ENCODE measurements at regions not wholly inside any gene's neighbourhood (a gene's known extent, or its start where the extent isn't known, plus 50 kb on each side); places are given as distances from the start of the nearest gene placed in this dataset.

DNA sequence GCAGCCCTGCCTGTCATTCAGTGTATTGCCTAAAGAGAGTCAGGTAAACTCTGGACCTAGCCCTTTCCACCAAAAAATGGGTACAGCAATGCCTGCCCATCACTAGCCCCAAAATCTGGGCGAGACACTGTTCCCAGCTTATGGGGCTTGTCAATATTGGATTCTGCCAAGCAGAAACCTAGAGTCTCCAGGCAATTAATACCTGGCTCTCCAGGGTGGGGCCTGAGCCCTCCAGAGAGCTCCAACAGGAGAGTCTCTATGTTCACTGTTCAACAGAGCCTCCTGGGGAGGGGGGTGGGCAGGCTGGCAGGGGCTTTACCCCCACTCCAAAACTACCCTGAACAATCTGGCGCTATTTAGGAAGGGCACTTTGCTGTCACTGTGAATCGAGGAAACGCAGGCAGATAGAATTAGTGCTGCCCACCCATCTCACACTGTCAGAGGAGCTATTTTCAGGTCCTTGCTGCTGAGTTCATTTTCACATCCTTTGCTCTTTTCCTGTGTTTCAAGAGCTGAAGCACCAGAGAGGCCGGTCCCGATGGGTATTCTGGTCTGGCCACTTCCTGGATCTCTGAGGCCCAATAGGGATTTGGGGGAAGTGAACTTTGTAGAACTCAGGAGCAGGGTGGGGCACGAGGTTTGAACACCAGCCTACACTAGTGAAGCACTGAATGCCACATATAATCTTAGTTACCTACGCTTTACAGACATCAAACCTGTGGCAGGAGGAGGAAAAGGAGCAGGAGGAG lies 121.8 kb downstream of the C5orf15 start:
- H3K36me3 Mint-ChIP-seq: no peaks in the 10 kb centered on the region
- no peaks in the 10 kb centered on the region for H3K9me3 Mint-ChIP-seq
- peak overlapping the region in 7 of 8 donors; percentile 30 to 90 (median 74) for H3K4me3 Mint-ChIP-seq
- H3K4me1 Mint-ChIP-seq: peaks cover 26 to 50% (median 49%) of the 10 kb centered on the region in 3 donors
- DNase-seq (no peak), ATAC-seq (ENCODE audit: low read depth in 2 of 2) (peak in 1 of 2 donors; percentile 51)
- no peaks in the 10 kb centered on the region for H3K27me3 Mint-ChIP-seq
- peak overlapping the region; percentile 21 to 94 (median 85) for H3K27ac Mint-ChIP-seq

DNA sequence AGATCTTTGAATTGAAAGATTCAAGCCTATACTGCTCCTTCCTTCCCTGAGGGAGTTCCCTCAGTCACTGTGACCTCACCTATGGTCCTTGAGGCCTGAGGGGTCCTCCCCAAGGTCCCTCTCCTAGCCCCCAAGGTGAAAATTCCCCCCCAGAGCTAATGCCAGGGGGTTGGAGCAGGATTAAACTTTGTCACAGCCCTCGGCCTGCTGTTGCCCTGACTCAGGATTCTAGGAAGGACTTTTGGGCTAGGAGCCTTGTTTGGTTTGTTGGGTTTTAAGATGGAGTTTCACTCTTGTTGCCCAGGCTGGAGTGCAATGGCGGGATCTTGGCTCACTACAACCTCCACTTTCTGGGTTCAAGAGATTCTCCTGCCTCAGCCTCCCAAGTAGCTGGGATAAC lies 123.2 kb downstream of the C5orf15 start:
- no peaks in the 10 kb centered on the region for H3K9me3 Mint-ChIP-seq
- no peaks in the 10 kb centered on the region for H3K27me3 Mint-ChIP-seq
- no peak overlapping the region for H3K27ac Mint-ChIP-seq
- no peak overlapping the region for H3K4me3 Mint-ChIP-seq
- DNase-seq: no peak
- peaks cover 26 to 44% (median 42%) of the 10 kb centered on the region in 3 donors for H3K4me1 Mint-ChIP-seq
- H3K36me3 Mint-ChIP-seq: no peaks in the 10 kb centered on the region
- no peak for ATAC-seq (ENCODE audit: low read depth in 2 of 2)

DNA sequence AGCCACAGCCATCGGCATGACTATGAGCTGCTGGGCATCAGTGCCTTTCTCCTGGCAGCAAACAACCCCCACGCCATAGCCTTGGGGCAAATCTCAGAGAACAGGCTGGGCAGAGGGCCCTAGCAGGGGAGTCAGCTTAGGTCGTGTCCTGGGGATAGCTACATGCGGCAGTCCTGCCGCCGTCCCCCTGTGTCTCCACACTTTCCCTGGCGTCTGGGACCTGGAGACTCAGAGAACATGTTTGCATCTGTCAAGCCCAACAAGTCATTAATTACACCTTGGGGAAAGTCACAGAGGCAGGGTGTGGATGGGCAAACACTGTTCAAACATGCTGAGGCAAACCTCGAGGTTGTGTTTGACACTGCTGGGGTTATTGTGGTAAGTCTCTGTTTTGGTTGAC lies 123.6 kb downstream of the C5orf15 start:
- no peak for DNase-seq

DNA sequence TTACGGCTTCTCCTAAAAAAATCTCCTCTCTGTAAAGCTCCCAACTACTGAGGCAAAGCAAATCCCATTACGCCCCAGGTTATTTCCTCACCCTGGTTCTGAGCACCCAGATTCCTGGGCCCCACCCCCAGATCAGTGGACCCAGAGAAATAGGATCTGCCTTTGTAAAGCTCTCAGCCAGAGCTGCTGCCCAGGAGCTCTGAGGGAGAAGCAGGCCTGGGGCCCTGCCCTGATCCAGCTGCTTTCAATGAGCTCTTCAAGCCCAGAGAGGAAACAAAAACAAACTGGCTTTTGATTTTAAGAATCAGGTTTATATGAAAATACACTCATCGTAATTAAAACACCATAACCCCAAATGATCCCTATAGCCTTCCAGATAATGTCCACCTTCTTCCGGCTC lies 124.5 kb downstream of the C5orf15 start:
- Mint-ChIP-seq H3K27ac (peak overlapping the region in 2 of 6 donors; percentile 30 to 48), H3K4me1 (peaks cover 29 to 31% (median 30%) of the 10 kb centered on the region in 3 donors), H3K27me3 (no peaks in the 10 kb centered on the region), H3K36me3 (no peaks in the 10 kb centered on the region), H3K9me3 (no peaks in the 10 kb centered on the region), H3K4me3 (no peak overlapping the region)
- DNase-seq (no peak), ATAC-seq (ENCODE audit: low read depth in 2 of 2) (no peak)

More for the DNA sequence above, 123.6 kb downstream of the C5orf15 start:
- H3K9me3 Mint-ChIP-seq: no peaks in the 10 kb centered on the region
- no peak overlapping the region for H3K4me3 Mint-ChIP-seq
- no peaks in the 10 kb centered on the region for H3K36me3 Mint-ChIP-seq
- no peak for ATAC-seq (ENCODE audit: low read depth in 2 of 2)
- H3K27ac Mint-ChIP-seq: no peak overlapping the region
- no peaks in the 10 kb centered on the region for H3K27me3 Mint-ChIP-seq
- peaks cover 29 to 40% (median 38%) of the 10 kb centered on the region in 3 donors for H3K4me1 Mint-ChIP-seq

DNA sequence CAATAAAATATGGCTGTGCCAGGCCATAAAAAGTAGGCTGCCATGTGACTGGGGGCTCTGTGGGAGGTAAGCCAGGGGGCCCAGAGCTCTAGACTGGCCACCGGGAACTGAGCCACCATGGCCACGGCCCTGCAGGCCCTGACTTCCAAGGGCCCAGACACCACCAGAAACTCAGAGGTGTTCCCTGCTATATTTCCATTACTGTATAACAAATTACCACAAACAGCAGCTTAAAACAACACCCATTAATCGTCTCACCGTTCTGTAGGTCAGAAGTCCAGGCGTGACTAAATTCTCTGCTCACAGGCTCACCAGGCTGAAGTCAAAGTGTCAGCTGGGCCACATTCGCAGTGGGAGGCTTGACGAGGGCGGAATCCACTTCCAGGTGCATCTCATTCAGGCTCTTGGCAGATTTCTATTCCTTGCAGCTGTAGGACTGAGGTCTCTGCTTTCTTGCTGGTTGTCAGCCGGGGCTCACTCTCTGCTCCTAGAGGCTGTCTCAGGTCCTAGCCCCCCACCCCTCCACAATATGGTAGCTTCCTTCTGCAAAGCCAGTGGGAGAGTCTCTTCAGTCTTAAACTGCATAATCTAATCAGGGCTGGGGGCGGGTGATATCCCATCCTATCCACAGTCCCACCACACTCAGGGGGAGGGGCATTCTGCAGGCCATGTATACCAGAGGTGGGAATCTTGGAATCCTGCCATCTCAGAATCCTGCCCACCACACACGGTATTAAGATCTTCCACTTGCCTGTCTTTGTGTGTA lies 125.4 kb downstream of the C5orf15 start:
- ATAC-seq (ENCODE audit: low read depth in 2 of 2) (no peak), DNase-seq (no peak)

DNA sequence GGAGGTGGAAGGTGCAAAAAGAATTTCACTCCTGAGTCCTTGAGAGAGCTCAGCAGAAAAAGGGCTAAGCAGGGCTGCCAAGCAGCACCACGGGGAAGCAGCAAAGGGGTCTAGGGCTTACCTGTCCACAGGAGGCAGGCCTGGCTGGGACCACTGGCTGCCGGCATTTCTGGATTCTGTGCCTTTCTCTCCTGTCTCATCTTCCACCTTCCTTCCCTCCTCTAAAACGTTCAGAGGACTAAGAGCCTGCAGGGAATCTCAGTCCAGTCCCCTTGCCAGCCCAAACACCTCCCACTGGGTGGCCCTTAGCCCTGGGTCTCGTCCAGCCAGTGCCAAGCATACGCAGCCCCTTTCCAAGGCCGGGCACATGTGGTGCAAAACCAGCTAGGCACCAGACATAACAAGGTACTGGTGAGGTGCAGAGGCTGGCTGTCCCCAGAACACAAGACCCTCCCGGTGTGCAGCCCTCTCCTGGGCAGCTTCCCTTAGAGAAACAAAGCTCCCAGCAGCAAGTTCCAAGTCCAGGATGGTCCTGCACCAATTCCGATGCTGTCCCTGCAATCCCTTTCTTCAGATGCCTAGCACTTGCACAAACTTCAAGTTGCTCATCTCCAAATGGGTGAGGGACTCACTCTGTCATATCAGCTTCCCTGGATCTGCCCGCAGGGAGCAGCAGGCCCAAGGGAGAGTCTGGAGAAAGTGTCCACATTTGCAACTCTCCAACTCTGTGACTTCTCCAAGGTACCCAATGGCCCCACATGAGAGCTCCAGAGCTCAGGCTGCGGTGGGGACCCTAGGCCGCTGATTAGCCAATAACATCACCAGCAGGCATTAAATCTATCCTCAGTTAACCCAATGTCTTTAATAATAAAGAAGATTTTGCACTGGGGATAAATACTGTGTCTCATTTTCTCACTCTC lies 126.3 kb downstream of the C5orf15 start:
- Mint-ChIP-seq H3K9me3 (peaks cover 0 to 3% (median 0%) of the 10 kb centered on the region in 7 donors), H3K27ac (peak overlapping the region in 2 of 6 donors; percentile 15 to 47), H3K27me3 (no peaks in the 10 kb centered on the region), H3K4me3 (no peak overlapping the region), H3K36me3 (no peaks in the 10 kb centered on the region), H3K4me1 (peaks cover 11 to 14% (median 12%) of the 10 kb centered on the region in 3 donors)
- DNase-seq: no peak
- ATAC-seq (ENCODE audit: low read depth in 2 of 2): no peak

More for the DNA sequence above, 125.4 kb downstream of the C5orf15 start:
- H3K27ac Mint-ChIP-seq: peak overlapping the region in 2 of 6 donors; percentile 70 to 78
- H3K9me3 Mint-ChIP-seq: no peaks in the 10 kb centered on the region
- H3K27me3 Mint-ChIP-seq: no peaks in the 10 kb centered on the region
- H3K36me3 Mint-ChIP-seq: no peaks in the 10 kb centered on the region
- H3K4me3 Mint-ChIP-seq: no peak overlapping the region
- peaks cover 20 to 23% (median 22%) of the 10 kb centered on the region in 3 donors for H3K4me1 Mint-ChIP-seq

DNA sequence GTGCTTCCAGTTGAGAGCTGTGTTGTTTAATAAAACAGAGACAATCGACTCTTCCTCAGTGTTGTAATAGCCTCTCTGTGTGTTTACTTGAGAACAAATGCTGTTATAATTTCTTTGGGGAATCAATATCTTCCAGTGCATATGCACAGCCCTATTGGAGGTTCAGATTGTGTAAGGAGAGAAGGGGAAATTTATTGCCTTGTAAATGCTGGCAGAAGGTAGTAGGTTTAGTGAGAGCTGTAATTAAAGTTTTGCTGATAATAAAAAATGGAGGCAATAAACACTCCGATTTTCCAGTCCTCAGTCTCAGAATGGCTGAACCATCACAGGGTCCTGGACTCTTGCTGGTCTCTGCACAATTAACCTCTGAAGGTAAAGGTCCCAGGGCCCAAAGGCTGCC lies 128.3 kb downstream of the C5orf15 start:
- Mint-ChIP-seq H3K27ac (peak overlapping the region in 1 of 6 donors; percentile 64), H3K4me3 (no peak overlapping the region), H3K27me3 (no peaks in the 10 kb centered on the region), H3K36me3 (peaks cover 0 to 10% of the 10 kb centered on the region in 2 donors), H3K9me3 (peaks cover 0 to 21% (median 9%) of the 10 kb centered on the region in 7 donors), H3K4me1 (peaks cover 0 to 4% (median 0%) of the 10 kb centered on the region in 3 donors)
- ATAC-seq (ENCODE audit: low read depth in 2 of 2) (no peak), DNase-seq (no peak)

DNA sequence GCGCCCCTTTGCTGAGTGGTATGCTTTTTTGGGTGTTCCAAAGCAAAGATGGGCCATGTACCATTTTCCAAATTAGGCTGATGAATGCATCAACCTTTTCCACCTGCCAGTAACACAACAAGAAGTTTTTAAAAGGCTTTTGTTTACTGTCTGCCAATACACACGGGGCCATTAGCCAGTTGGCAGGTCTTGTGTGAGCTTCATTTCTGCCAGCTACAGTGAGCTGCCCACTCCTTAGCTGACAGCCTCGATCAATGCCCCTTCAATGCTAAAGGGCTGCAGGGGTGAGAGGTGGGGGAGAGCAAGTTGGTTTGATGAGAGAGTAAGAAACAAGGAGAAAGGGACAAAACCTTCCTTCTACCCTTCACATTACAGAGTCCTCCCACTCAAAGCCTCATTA lies 128.7 kb downstream of the C5orf15 start:
- Mint-ChIP-seq H3K27ac (no peak overlapping the region), H3K27me3 (no peaks in the 10 kb centered on the region), H3K9me3 (peaks cover 0 to 24% (median 9%) of the 10 kb centered on the region in 7 donors), H3K4me3 (no peak overlapping the region), H3K36me3 (peaks cover 0 to 10% of the 10 kb centered on the region in 2 donors), H3K4me1 (peaks cover 0 to 4% (median 0%) of the 10 kb centered on the region in 3 donors)
- ATAC-seq (ENCODE audit: low read depth in 2 of 2): no peak
- no peak for DNase-seq

DNA sequence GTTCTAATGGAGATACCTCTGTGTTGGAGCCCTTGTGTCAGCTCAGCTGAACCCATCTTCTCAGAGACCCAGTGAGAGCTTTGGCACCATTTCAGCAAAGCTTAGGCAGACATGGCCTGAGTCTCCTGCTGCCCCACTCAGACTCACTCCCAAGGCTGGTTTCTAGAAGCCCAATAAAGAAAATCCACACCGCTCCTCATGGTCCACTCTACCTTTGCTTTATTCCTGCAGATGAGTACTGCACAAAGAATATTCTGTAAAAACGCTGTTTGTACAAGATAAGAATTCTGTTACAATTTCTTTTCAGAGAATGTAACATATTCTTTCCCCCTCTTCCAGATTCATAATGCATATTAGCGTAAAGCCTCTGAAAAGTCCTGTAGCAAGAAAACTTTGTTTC lies 129.3 kb downstream of the C5orf15 start:
- ATAC-seq (ENCODE audit: low read depth in 2 of 2): no peak
- Mint-ChIP-seq H3K4me1 (peaks cover 0 to 4% (median 0%) of the 10 kb centered on the region in 3 donors), H3K9me3 (peaks cover 0 to 24% (median 9%) of the 10 kb centered on the region in 7 donors), H3K36me3 (peaks cover 0 to 10% of the 10 kb centered on the region in 2 donors), H3K27me3 (no peaks in the 10 kb centered on the region), H3K27ac (no peak overlapping the region), H3K4me3 (no peak overlapping the region)
- no peak for DNase-seq

DNA sequence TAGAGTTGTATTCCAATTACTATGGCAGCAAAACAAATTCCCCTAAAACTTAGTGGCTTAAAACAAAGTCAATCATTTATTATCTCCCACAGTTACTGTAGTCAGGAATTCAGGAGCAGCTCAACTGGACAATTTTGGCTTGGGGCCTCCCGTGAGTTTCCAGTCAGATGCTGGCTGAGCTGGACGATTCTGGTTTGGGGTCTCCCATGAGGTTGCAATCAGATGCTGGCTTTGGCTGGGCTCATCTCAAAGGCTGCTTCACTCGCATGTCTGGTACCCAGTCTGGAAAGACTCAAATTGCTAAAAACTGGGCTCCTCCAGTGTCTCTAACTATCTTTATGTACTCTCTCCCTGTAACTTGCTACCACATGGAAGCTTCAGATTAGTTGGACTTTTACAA lies 130.1 kb downstream of the C5orf15 start:
- H3K4me3 Mint-ChIP-seq: peak overlapping the region in 1 of 8 donors; percentile 47
- no peak for ATAC-seq (ENCODE audit: low read depth in 2 of 2)
- no peaks in the 10 kb centered on the region for H3K27me3 Mint-ChIP-seq
- H3K9me3 Mint-ChIP-seq: peaks cover 0 to 24% (median 9%) of the 10 kb centered on the region in 7 donors
- peaks cover 0 to 10% of the 10 kb centered on the region in 2 donors for H3K36me3 Mint-ChIP-seq
- H3K4me1 Mint-ChIP-seq: peaks cover 0 to 4% (median 0%) of the 10 kb centered on the region in 3 donors
- no peak overlapping the region for H3K27ac Mint-ChIP-seq
- no peak for DNase-seq

DNA sequence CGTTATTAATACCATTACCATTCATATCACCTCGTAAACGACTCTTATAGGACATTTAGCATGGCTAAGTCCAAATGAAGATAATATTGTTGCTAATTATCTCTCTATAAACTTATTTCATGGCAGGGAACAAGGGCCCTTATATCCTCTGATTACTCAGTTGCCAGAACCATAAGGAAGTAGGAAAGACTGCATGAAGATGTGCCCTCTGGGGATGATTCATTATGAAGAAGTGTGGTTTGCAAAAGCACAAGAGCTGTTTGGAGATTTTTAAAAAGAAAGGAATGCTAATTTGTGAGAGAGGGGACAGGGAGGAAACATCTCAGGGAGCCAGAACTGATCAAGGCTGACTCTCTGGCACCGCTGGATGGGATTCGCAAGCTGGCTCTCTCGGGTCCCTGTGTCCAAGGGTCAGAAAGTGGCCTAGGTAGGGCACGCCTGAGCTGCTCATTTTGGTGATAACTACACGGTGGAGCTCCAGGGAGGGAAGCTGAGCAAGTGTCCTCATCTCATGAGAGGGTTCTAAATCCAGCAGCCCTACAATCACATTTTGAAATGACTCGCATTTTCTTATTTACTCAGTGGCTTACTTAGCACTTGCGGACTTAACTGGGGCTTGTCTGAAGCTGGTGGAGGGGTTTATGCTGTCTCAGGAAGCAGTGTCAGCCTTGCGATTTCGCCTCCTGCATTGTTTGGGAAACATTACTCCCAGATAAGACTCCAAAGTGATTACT lies 136.8 kb downstream of the C5orf15 start:
- H3K4me3 Mint-ChIP-seq: no peak overlapping the region
- peaks cover 0 to 9% of the 10 kb centered on the region in 2 donors for H3K36me3 Mint-ChIP-seq
- peak overlapping the region in 2 of 6 donors; percentile 17 to 28 for H3K27ac Mint-ChIP-seq
- H3K9me3 Mint-ChIP-seq: peaks cover 0 to 19% (median 8%) of the 10 kb centered on the region in 7 donors
- peaks cover 28 to 40% (median 35%) of the 10 kb centered on the region in 3 donors for H3K4me1 Mint-ChIP-seq
- no peaks in the 10 kb centered on the region for H3K27me3 Mint-ChIP-seq
- no peak for ATAC-seq (ENCODE audit: low read depth in 2 of 2)
- no peak for DNase-seq

DNA sequence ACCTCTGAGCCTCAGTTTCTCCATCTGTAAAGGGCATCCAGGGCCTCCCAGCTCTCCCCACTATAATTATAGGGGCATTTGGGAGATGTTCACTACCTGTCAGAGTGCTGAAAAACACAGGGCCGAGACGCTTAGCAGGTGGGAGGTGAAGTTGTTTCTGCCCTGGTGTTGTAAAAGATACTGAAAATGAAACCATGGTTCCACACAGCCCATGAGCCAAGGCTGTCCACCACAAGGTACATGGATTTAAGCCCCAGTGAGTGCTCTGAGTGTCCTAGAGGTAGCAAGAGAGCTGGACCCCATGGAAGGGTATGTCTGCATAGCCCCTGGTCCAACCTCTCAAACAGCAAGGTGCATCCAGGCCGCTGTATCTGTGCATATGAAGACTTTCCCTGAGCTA lies 137.5 kb downstream of the C5orf15 start:
- Mint-ChIP-seq H3K27me3 (no peaks in the 10 kb centered on the region), H3K27ac (peak overlapping the region in 3 of 6 donors; percentile 64 to 86 (median 83)), H3K9me3 (peaks cover 0 to 11% (median 1%) of the 10 kb centered on the region in 7 donors), H3K4me3 (peak overlapping the region in 1 of 8 donors; percentile 2), H3K36me3 (peaks cover 0 to 1% of the 10 kb centered on the region in 2 donors), H3K4me1 (peaks cover 36 to 48% (median 42%) of the 10 kb centered on the region in 3 donors)
- ATAC-seq (ENCODE audit: low read depth in 2 of 2) (no peak), DNase-seq (no peak)
